H9 (cell line): ENCODE measurements at regions not wholly inside any gene's neighbourhood (a gene's known extent, or its start where the extent isn't known, plus 50 kb on each side); places are given as distances from the start of the nearest gene placed in this dataset.

Experiments
- DNase-seq: peaks from one replicate; pipeline ENCODE4 v3.0.0-alpha.2; 2017
- H2AFZ ChIP-seq: one replicate; pipeline ENCODE4 v1.6.1; 2013; ENCODE audit warnings: mild to moderate bottlenecking, low read length, control low read depth, moderate library complexity
- H2AK5ac ChIP-seq: 2 replicates; pipeline ENCODE4 v1.6.1; 2013; ENCODE audit warnings: low read length, control low read depth, mixed read lengths; ENCODE audit not compliant: insufficient read length
- H2BK120ac ChIP-seq: one replicate; pipeline ENCODE4 v1.6.1; 2013; ENCODE audit warnings: low read depth, mild to moderate bottlenecking, low read length, control low read depth, inconsistent platforms; ENCODE audit not compliant: poor library complexity, severe bottlenecking
- H2BK12ac ChIP-seq: 2 replicates; pipeline ENCODE4 v1.6.1; 2013; ENCODE audit warnings: low read length, control low read depth, mixed read lengths, low read depth; ENCODE audit not compliant: insufficient read length
- H2BK15ac ChIP-seq: 2 replicates; pipeline ENCODE4 v1.6.1; 2013; ENCODE audit warnings: low read depth, low read length, control low read depth
- H2BK20ac ChIP-seq: one replicate; pipeline ENCODE4 v1.6.1; 2013; ENCODE audit warnings: low read depth, mild to moderate bottlenecking, low read length, control low read depth, inconsistent platforms; ENCODE audit not compliant: poor library complexity, severe bottlenecking
- H2BK5ac ChIP-seq: 2 replicates; pipeline ENCODE4 v1.6.1; 2013; ENCODE audit warnings: low read length, control low read depth, mixed read lengths; ENCODE audit not compliant: insufficient read length
- H3K14ac ChIP-seq: 2 replicates; pipeline ENCODE4 v1.6.1; 2013; ENCODE audit warnings: low read length, control low read depth; ENCODE audit not compliant: insufficient read depth
- H3K18ac ChIP-seq: 2 replicates; pipeline ENCODE4 v1.6.1; 2013; ENCODE audit warnings: low read depth, mild to moderate bottlenecking, mixed read lengths, low read length, control low read depth; ENCODE audit not compliant: insufficient read length
- H3K23ac ChIP-seq: 2 replicates; pipeline ENCODE4 v1.6.1; 2013; ENCODE audit warnings: low read length, control low read depth, mixed read lengths, low read depth; ENCODE audit not compliant: insufficient read length
- H3K23me2 ChIP-seq: 2 replicates; pipeline ENCODE4 v1.6.1; 2013; ENCODE audit warnings: low read depth, mild to moderate bottlenecking, mixed read lengths, low read length, control low read depth; ENCODE audit not compliant: insufficient read length, poor library complexity, severe bottlenecking
- H3K27ac ChIP-seq: 2 replicates; pipeline ENCODE4 v1.5.1; 2013; ENCODE audit warnings: low read length, control low read depth, mixed read lengths, low read depth; ENCODE audit not compliant: insufficient read length
- H3K27me3 ChIP-seq: 2 replicates; pipeline ENCODE4 v1.6.1; 2013; ENCODE audit warnings: low read length, control low read depth, inconsistent platforms; ENCODE audit not compliant: insufficient read depth
- H3K4ac ChIP-seq: 2 replicates; pipeline ENCODE4 v1.6.1; 2013; ENCODE audit warnings: low read depth, mild to moderate bottlenecking, control low read depth, inconsistent platforms, low read length, moderate library complexity
- H3K4me1 ChIP-seq: 2 replicates; pipeline ENCODE4 v1.6.1; 2013; ENCODE audit warnings: low read length, control low read depth, inconsistent platforms; ENCODE audit not compliant: insufficient read depth
- H3K4me2 ChIP-seq: 2 replicates; pipeline ENCODE4 v1.6.1; 2013; ENCODE audit warnings: low read length, control low read depth, mixed read lengths; ENCODE audit not compliant: insufficient read length, insufficient read depth
- H3K56ac ChIP-seq: 2 replicates; pipeline ENCODE4 v1.6.1; 2013; ENCODE audit warnings: low read depth, mild to moderate bottlenecking, mixed read lengths, low read length, control low read depth; ENCODE audit not compliant: insufficient read length
- H3K79me1 ChIP-seq: 2 replicates; pipeline ENCODE4 v1.6.1; 2013; ENCODE audit warnings: low read depth, mild to moderate bottlenecking, moderate library complexity, low read length, control low read depth, inconsistent platforms; ENCODE audit not compliant: insufficient read depth, poor library complexity, severe bottlenecking
- H3K79me2 ChIP-seq: 2 replicates; pipeline ENCODE4 v1.6.1; 2013; ENCODE audit warnings: low read length, control low read depth, inconsistent platforms; ENCODE audit not compliant: insufficient read depth
- H3K9ac ChIP-seq: 2 replicates; pipeline ENCODE4 v1.6.1; 2013; ENCODE audit warnings: low read length, control low read depth, mixed read lengths; ENCODE audit not compliant: insufficient read length; ENCODE audit errors: extremely low read depth
- H3K9me3 ChIP-seq: one replicate; pipeline ENCODE4 v1.6.1; 2013; ENCODE audit warnings: low read depth, low read length, inconsistent platforms; ENCODE audit not compliant: control insufficient read depth
- H3T11ph ChIP-seq: one replicate; pipeline ENCODE4 v1.6.1; 2013; ENCODE audit warnings: mild to moderate bottlenecking, low read length, control low read depth, inconsistent platforms
- H4K20me1 ChIP-seq: one replicate; pipeline ENCODE4 v1.6.1; 2013; ENCODE audit not compliant: control insufficient read depth, insufficient read length, insufficient read depth
- H4K5ac ChIP-seq: 2 replicates; pipeline ENCODE4 v1.6.1; 2013; ENCODE audit warnings: low read depth, mild to moderate bottlenecking, mixed read lengths, low read length, control low read depth; ENCODE audit not compliant: insufficient read length
- H4K8ac ChIP-seq: replicated peaks from 2 replicates; pipeline ENCODE4 v1.6.1; 2013; ENCODE audit warnings: low read length, control low read depth, mixed read lengths, low read depth; ENCODE audit not compliant: insufficient read length
- H4K91ac ChIP-seq: 2 replicates; pipeline ENCODE4 v1.6.1; 2013; ENCODE audit warnings: low read depth, mild to moderate bottlenecking, moderate library complexity, mixed read lengths, low read length, control low read depth; ENCODE audit not compliant: insufficient read length
- H3K27ac Mint-ChIP-seq, 3 experiments: 2 replicates in 2 of 3; 3 replicates in 1 of 3; pipeline ENCODE4 v1.8.0; 2020 to 2021; ENCODE audit warnings: mixed read lengths in 3 of 3, mild to moderate bottlenecking in 1 of 3, moderate library complexity in 1 of 3
- H3K27me3 Mint-ChIP-seq: 2 replicates; pipeline ENCODE4 v1.8.0; 2021; ENCODE audit warnings: low read depth, mild to moderate bottlenecking, moderate library complexity, mixed read lengths
- H3K36me3 Mint-ChIP-seq, 3 experiments: 2 replicates in 2 of 3; 3 replicates in 1 of 3; pipeline ENCODE4 v1.8.0; 2020 to 2021; ENCODE audit warnings: low read depth in 3 of 3, mixed read lengths in 3 of 3; ENCODE audit not compliant: insufficient read depth in 1 of 3
- H3K4me1 Mint-ChIP-seq, 2 experiments: 2 replicates each; pipeline ENCODE4 v1.8.0; 2020; ENCODE audit warnings: mixed read lengths in 2 of 2
- H3K4me3 Mint-ChIP-seq, 2 experiments: 2 replicates in 1 of 2; 3 replicates in 1 of 2; pipeline ENCODE4 v1.8.0; 2020 to 2021; ENCODE audit warnings: mild to moderate bottlenecking in 2 of 2, mixed read lengths in 2 of 2, moderate library complexity in 1 of 2
- H3K9me3 Mint-ChIP-seq, 2 experiments: 2 replicates in 1 of 2; 3 replicates in 1 of 2; pipeline ENCODE4 v1.8.0; 2020; ENCODE audit warnings: mild to moderate bottlenecking in 2 of 2, mixed read lengths in 2 of 2, moderate library complexity in 1 of 2
- CTCF ChIP-seq: fragments of 200-600 bp; sonication (generic); conservative IDR thresholded peaks from 3 replicates; pipeline ENCODE4 v1.8.0; 2021; ENCODE audit warnings: antibody characterized with exemption, mild to moderate bottlenecking
- WGBS: extraction: QIAGEN DNeasy Blood & Tissue Kit; methylation state at CpG from one replicate; pipeline ENCODE4 v1.1.7; 2013; ENCODE audit warnings: missing lambda C conversion rate, low lambda C conversion rate, mixed read lengths; ENCODE audit not compliant: insufficient read length; ENCODE audit errors: extremely low coverage; 5-methylcytosine and 5-hydroxymethylcytosine counted together

- Histone ChIP-seq H3K4me1 (no peaks in the 10 kb centered on the region), H3K4ac (no peak overlapping the region), H4K8ac (no peak overlapping the region), H2BK120ac (no peak overlapping the region), H3K79me2 (no peaks in the 10 kb centered on the region), H3K9ac (no peak overlapping the region), H3T11ph (no peak overlapping the region), H3K4me2 (no peak overlapping the region), H3K27me3 (no peaks in the 10 kb centered on the region; the same call in 1 of the 2 replicates), H2BK5ac (no peak overlapping the region), H3K79me1 (no peaks in the 10 kb centered on the region), H3K23ac (no peak overlapping the region), H3K18ac (no peak overlapping the region), H2BK12ac (no peak overlapping the region), H2AFZ (no peak overlapping the region), H2BK15ac (no peak overlapping the region), H2AK5ac (no peak overlapping the region), H2BK20ac (no peak overlapping the region), H4K20me1 (no peaks in the 10 kb centered on the region), H4K91ac (no peak overlapping the region), H3K56ac (no peak overlapping the region), H4K5ac (no peak overlapping the region), H3K9me3 (no peaks in the 10 kb centered on the region), H3K23me2 (no peaks in the 10 kb centered on the region), H3K27ac (no peak overlapping the region), H3K14ac (no peak overlapping the region)
- no peaks in the 10 kb centered on the region for H3K4me1 Mint-ChIP-seq
- no peaks in the 10 kb centered on the region for H3K27me3 Mint-ChIP-seq
- no peak overlapping the region for H3K4me3 Mint-ChIP-seq
- H3K9me3 Mint-ChIP-seq: peaks cover 17 to 20% of the 10 kb centered on the region in 2 experiments
- TF ChIP-seq CTCF: no peak
- no peak overlapping the region for H3K27ac Mint-ChIP-seq
- WGBS: no CpG with 5 or more reads among the region's 2 CpGs
- H3K36me3 Mint-ChIP-seq: peaks cover 3 to 17% (median 9%) of the 10 kb centered on the region in 3 experiments; a peak in 6 of 7 replicates
- no peak for DNase-seq
Measured at GRCh38 chr2:36177282-36177681, 178.3 kb upstream of the CRIM1 start.
